ENCODE measurements at regions not wholly inside any gene's neighbourhood (a gene's known extent, or its start where the extent isn't known, plus 50 kb on each side); places are given as distances from the start of the nearest gene placed in this dataset.
A peak's percentile ranks its signal among the peaks of the same experiment; 100 is the strongest.

GRCh38 chr3:177563792-177564191, 366.5 kb upstream of the TBL1XR1 start:
- TF ChIP-seq, protein P1, sequence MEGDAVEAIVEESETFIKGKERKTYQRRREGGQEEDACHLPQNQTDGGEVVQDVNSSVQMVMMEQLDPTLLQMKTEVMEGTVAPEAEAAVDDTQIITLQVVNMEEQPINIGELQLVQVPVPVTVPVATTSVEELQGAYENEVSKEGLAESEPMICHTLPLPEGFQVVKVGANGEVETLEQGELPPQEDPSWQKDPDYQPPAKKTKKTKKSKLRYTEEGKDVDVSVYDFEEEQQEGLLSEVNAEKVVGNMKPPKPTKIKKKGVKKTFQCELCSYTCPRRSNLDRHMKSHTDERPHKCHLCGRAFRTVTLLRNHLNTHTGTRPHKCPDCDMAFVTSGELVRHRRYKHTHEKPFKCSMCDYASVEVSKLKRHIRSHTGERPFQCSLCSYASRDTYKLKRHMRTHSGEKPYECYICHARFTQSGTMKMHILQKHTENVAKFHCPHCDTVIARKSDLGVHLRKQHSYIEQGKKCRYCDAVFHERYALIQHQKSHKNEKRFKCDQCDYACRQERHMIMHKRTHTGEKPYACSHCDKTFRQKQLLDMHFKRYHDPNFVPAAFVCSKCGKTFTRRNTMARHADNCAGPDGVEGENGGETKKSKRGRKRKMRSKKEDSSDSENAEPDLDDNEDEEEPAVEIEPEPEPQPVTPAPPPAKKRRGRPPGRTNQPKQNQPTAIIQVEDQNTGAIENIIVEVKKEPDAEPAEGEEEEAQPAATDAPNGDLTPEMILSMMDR (IDR thresholded peaks at IDR 0.05) = no peak
- FAIRE-seq (no peak), DNase-seq (no peak), ATAC-seq (no peak)
- H3K36me3 ChIP-seq = no peaks in the 10 kb centered on the region
- no peak overlapping the region for H3K4me3 ChIP-seq
- WGBS, 2 donors = 70 to 74% methylated on average over 3 of the region's 3 CpGs
- H3K27me3 ChIP-seq = no peaks in the 10 kb centered on the region
- intact Hi-C loops (cut with DNase I) = no loop called here
- H3K9me3 ChIP-seq = no peaks in the 10 kb centered on the region
- no peaks in the 10 kb centered on the region for H3K4me1 ChIP-seq
- H3K27ac ChIP-seq = no peak overlapping the region

DNA sequence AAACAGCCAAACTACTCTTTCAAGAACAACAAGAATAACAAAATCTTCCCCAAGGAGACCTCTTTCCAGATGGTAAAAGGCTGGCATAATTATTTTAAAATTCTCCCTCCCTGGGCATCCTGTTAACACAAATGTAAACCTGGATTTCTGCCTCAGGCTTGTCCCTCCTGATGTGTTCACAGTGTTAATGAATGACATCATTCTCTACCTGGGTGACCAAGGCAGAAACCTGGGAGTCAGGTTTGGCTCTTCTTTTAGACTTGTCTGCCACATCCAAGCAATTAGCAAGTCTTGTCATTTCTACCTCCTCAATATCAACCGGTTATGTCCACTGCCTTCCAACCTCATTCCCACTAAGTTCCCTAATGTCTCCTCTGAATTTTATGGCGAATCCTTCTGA, 368.7 kb upstream of the TBL1XR1 start:
- TF ChIP-seq, protein P1 (IDR thresholded peaks at IDR 0.05) = no peak
- Histone ChIP-seq H3K36me3 (no peaks in the 10 kb centered on the region), H3K4me3 (no peak overlapping the region), H3K27ac (no peak overlapping the region), H3K27me3 (no peaks in the 10 kb centered on the region), H3K4me1 (no peaks in the 10 kb centered on the region), H3K9me3 (no peaks in the 10 kb centered on the region)
- no peak for FAIRE-seq
- WGBS, 2 donors = 88 to 89% methylated on average over 2 of the region's 2 CpGs
- DNase-seq = no peak
- intact Hi-C loops (cut with DNase I) = no loop called here
- ATAC-seq = no peak

- Histone ChIP-seq H3K27ac (no peak overlapping the region), H3K36me3 (no peaks in the 10 kb centered on the region), H3K27me3 (no peaks in the 10 kb centered on the region), H3K4me3 (no peak overlapping the region), H3K4me1 (no peaks in the 10 kb centered on the region), H3K9me3 (no peaks in the 10 kb centered on the region)
- intact Hi-C loops (cut with DNase I) = no loop called here
- DNase-seq (no peak), FAIRE-seq (no peak), ATAC-seq (no peak)
- TF ChIP-seq, protein P1 (IDR thresholded peaks at IDR 0.05) = no peak
- 79 to 84% methylated on average over 1 of the region's 1 CpG for WGBS, 2 donors
These were observed 370.6 kb upstream of the TBL1XR1 start for GRCh38 chr3:177567833-177568232.

DNA sequence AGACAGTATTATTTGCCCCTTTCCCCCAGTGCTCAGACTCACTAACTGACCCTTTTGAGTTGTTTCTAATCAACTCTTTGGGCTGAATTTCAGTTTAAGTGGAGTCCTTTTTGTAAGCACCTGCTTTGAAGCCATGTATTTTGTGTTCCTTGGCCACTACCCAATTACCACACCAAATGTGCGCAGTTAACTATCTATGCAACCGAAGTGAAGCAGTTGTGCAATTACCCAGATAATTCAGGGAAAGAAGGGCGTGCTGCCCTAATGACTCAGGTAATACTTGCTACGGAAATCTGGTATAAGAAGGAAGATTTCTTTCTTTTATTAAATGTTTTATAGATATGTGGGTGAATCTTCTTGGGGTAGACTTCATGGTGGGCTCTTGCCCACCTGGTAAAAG, 371.9 kb upstream of the TBL1XR1 start:
- ATAC-seq = peak in 1 of 4 donors; percentile 35
- Histone ChIP-seq H3K27me3 (no peaks in the 10 kb centered on the region), H3K4me1 (no peaks in the 10 kb centered on the region), H3K36me3 (no peaks in the 10 kb centered on the region), H3K9me3 (no peaks in the 10 kb centered on the region), H3K27ac (no peak overlapping the region), H3K4me3 (no peak overlapping the region)
- no peak for DNase-seq
- intact Hi-C loops (cut with DNase I) = no loop called here
- TF ChIP-seq, protein P1 (IDR thresholded peaks at IDR 0.05) = no peak
- no peak for FAIRE-seq
- 70 to 85% methylated on average over 4 of the region's 4 CpGs for WGBS, 2 donors

DNA sequence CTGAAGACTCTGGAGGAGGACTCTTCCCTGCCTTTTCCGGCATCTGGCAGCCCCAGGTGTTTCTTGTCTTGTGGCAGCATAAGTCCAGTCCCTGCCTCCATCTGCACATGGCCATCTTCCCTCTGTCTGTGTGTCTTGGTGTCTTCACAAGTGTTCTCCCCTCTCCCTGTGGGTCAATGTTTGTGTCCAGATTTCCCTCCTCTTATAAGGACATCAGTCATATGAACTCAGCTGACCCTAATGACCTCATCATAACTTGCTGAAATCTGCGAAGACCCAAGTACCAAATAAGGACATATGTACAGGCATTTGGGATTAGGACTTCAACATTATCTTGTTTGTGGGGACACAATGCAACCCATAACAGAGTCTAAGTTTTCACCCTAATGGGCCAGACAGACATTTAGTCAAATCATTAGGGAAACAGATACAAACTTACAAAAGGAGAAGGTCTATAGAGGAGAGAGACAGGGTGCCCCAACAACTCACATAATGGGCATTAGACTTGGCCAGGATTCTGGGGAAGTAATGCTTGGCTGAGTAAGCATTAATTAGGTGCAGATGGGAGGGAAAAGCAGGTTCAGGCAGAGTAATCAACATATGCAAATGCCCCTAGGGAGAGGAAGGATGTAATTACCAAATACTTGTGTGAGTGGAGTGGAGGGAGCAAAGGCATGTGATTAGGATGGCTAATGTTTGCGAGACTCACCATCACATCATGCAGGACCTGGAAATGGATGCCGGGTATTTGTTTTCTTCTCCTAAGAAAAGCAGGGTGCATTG, 372.8 kb upstream of the TBL1XR1 start:
- Histone ChIP-seq H3K36me3 (no peaks in the 10 kb centered on the region), H3K27me3 (no peaks in the 10 kb centered on the region), H3K4me1 (no peaks in the 10 kb centered on the region), H3K27ac (no peak overlapping the region), H3K4me3 (no peak overlapping the region), H3K9me3 (no peaks in the 10 kb centered on the region)
- FAIRE-seq (no peak), DNase-seq (no peak), ATAC-seq (no peak)
- 72 to 84% methylated on average over 4 of the region's 4 CpGs for WGBS, 2 donors
- intact Hi-C loops (cut with DNase I) = no loop called here
- TF ChIP-seq, protein P1 (IDR thresholded peaks at IDR 0.05) = no peak

All from pancreas (tissue), 10 donors.